ENCODE measurements at regions not wholly inside any gene's neighbourhood (a gene's known extent, or its start where the extent isn't known, plus 50 kb on each side); places are given as distances from the start of the nearest gene placed in this dataset.

DNA sequence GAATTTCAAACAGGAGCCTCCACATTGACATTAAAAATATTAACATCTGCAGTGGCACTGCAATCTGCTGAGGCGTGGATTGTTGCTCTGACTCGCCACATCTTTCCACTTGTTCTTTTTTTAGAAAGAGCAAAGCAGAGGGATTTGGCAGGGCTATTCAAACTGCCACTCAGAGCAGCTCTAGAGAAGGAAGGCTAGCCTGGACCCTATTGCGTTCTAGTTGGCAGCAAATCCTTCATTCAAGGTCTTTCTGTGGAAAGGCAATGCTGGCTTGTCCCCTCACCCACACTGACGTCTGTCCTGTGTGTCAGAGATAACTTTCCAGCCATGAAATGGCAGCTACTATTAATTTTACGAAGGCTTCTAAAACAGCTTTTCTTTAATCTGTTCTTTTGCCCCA, 483.2 kb upstream of the SGO1 start:
- ChIA-PET POLR2A (no interaction called here), CTCF (no interaction called here)
- H3K27me3 ChIP-seq (ENCODE audit: control insufficient read depth, insufficient read depth, low read length) = no peaks in the 10 kb centered on the region
- intact Hi-C loops (cut with micrococcal nuclease; ENCODE audit: unreplicated experiment) (no loop called here), in situ Hi-C loops (cut with HindIII; ENCODE audit: low pct_unique_long_range_greater_than_20kb, low sequenced_read_pairs) (no loop called here)
- no peak for TF ChIP-seq POLR2AphosphoS5 (IDR thresholded peaks at IDR 0.05; ENCODE audit: low read depth, low read length)
- H3K27ac ChIP-seq (ENCODE audit: low read length) = no peak overlapping the region
- H3K4me3 ChIP-seq (ENCODE audit: low read depth in 2 of 2, low read length in 2 of 2) = no peak overlapping the region
- no TSS peak for BruUV-seq (replicated peaks)
- no peaks in the 10 kb centered on the region for H3K9me3 ChIP-seq (ENCODE audit: control insufficient read depth, insufficient read depth, low read depth, low read length)
- H3K36me3 ChIP-seq (ENCODE audit: control insufficient read depth, insufficient read depth, low read length) = no peaks in the 10 kb centered on the region
- DNase-seq (ENCODE audit: low read depth, low spot score) (no peak), ATAC-seq (no peak)
- H3K4me1 ChIP-seq (ENCODE audit: control insufficient read depth, insufficient read depth, low read length) = no peaks in the 10 kb centered on the region

DNA sequence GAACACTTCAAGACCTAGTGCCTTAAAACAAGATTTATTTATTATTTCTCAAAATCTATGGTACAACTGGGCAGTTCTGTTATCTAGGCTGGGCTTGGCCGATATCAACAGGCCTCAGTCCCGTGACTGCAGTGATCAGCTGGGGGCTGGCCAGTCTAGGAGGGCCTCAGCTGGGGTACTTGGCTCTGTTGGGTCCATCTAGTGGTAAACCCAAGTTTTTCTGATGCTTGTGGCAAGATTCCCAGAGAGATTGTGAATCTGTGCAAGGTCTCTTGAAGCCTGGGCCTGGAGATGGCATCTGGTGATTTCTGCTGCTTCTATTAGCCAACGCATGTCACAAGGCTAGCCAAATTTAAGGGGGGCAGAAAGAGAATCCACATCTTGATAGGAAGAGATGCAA, 482.4 kb upstream of the SGO1 start:
- ChIA-PET CTCF (no interaction called here), POLR2A (no interaction called here)
- no peak overlapping the region for H3K27ac ChIP-seq (ENCODE audit: low read length)
- no peaks in the 10 kb centered on the region for H3K9me3 ChIP-seq (ENCODE audit: control insufficient read depth, insufficient read depth, low read depth, low read length)
- H3K4me1 ChIP-seq (ENCODE audit: control insufficient read depth, insufficient read depth, low read length) = no peaks in the 10 kb centered on the region
- H3K36me3 ChIP-seq (ENCODE audit: control insufficient read depth, insufficient read depth, low read length) = no peaks in the 10 kb centered on the region
- no peak overlapping the region for H3K4me3 ChIP-seq (ENCODE audit: low read depth in 2 of 2, low read length in 2 of 2)
- BruUV-seq (replicated peaks) = no TSS peak
- in situ Hi-C loops (cut with HindIII; ENCODE audit: low pct_unique_long_range_greater_than_20kb, low sequenced_read_pairs) (no loop called here), intact Hi-C loops (cut with micrococcal nuclease; ENCODE audit: unreplicated experiment) (no loop called here)
- no peaks in the 10 kb centered on the region for H3K27me3 ChIP-seq (ENCODE audit: control insufficient read depth, insufficient read depth, low read length)
- ATAC-seq (no peak), DNase-seq (ENCODE audit: low read depth, low spot score) (no peak)
- TF ChIP-seq POLR2AphosphoS5 (IDR thresholded peaks at IDR 0.05; ENCODE audit: low read depth, low read length) = no peak
- TF ChIP-seq, protein P1, sequence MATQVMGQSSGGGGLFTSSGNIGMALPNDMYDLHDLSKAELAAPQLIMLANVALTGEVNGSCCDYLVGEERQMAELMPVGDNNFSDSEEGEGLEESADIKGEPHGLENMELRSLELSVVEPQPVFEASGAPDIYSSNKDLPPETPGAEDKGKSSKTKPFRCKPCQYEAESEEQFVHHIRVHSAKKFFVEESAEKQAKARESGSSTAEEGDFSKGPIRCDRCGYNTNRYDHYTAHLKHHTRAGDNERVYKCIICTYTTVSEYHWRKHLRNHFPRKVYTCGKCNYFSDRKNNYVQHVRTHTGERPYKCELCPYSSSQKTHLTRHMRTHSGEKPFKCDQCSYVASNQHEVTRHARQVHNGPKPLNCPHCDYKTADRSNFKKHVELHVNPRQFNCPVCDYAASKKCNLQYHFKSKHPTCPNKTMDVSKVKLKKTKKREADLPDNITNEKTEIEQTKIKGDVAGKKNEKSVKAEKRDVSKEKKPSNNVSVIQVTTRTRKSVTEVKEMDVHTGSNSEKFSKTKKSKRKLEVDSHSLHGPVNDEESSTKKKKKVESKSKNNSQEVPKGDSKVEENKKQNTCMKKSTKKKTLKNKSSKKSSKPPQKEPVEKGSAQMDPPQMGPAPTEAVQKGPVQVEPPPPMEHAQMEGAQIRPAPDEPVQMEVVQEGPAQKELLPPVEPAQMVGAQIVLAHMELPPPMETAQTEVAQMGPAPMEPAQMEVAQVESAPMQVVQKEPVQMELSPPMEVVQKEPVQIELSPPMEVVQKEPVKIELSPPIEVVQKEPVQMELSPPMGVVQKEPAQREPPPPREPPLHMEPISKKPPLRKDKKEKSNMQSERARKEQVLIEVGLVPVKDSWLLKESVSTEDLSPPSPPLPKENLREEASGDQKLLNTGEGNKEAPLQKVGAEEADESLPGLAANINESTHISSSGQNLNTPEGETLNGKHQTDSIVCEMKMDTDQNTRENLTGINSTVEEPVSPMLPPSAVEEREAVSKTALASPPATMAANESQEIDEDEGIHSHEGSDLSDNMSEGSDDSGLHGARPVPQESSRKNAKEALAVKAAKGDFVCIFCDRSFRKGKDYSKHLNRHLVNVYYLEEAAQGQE (IDR thresholded peaks at IDR 0.05; ENCODE audit: insufficient read depth in 1 of 2, low read depth in 2 of 2, low read length in 1 of 2) = no peak
- no peak for TF ChIP-seq TCF7L2 (IDR thresholded peaks at IDR 0.05; ENCODE audit: low read depth, low read length)
- TF ChIP-seq, protein P2, sequence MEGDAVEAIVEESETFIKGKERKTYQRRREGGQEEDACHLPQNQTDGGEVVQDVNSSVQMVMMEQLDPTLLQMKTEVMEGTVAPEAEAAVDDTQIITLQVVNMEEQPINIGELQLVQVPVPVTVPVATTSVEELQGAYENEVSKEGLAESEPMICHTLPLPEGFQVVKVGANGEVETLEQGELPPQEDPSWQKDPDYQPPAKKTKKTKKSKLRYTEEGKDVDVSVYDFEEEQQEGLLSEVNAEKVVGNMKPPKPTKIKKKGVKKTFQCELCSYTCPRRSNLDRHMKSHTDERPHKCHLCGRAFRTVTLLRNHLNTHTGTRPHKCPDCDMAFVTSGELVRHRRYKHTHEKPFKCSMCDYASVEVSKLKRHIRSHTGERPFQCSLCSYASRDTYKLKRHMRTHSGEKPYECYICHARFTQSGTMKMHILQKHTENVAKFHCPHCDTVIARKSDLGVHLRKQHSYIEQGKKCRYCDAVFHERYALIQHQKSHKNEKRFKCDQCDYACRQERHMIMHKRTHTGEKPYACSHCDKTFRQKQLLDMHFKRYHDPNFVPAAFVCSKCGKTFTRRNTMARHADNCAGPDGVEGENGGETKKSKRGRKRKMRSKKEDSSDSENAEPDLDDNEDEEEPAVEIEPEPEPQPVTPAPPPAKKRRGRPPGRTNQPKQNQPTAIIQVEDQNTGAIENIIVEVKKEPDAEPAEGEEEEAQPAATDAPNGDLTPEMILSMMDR (IDR thresholded peaks at IDR 0.05) = no peak
- no peak for TF ChIP-seq SIN3A (IDR thresholded peaks at IDR 0.05; ENCODE audit: borderline replicate concordance, insufficient read depth, low read depth, low read length)

DNA sequence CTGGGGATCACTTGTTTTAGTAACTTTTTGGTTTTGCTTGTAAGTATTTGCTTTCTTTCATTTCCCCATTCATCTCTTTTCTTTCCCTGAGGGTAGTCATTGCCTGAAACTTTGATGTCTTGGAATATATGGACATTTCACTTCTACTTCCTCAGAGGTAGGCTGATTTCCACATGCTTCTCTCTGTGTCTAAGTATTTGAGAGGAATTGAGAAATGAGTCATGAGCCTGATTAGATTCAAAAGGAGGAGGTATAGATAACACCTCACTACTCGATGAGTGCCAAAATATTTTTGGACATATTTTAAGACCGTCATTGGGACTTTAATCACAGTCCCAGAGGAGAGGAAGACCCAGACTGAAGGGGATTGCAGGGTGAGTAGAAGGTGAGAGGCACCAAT, 480.1 kb upstream of the SGO1 start:
- intact Hi-C loops (cut with micrococcal nuclease; ENCODE audit: unreplicated experiment) (no loop called here), in situ Hi-C loops (cut with HindIII; ENCODE audit: low pct_unique_long_range_greater_than_20kb, low sequenced_read_pairs) (no loop called here)
- TF ChIP-seq TCF7L2 (IDR thresholded peaks at IDR 0.05; ENCODE audit: low read depth, low read length) (no peak), SIN3A (IDR thresholded peaks at IDR 0.05; ENCODE audit: borderline replicate concordance, insufficient read depth, low read depth, low read length) (no peak), POLR2AphosphoS5 (IDR thresholded peaks at IDR 0.05; ENCODE audit: low read depth, low read length) (no peak)
- TF ChIP-seq, protein P1 (IDR thresholded peaks at IDR 0.05; ENCODE audit: insufficient read depth in 1 of 2, low read depth in 2 of 2, low read length in 1 of 2) = no peak
- TF ChIP-seq, protein P2 (IDR thresholded peaks at IDR 0.05) = no peak
- no peak overlapping the region for H3K27ac ChIP-seq (ENCODE audit: low read length)
- ChIA-PET CTCF (no interaction called here), POLR2A (no interaction called here)
- no peak for ATAC-seq
- H3K9me3 ChIP-seq (ENCODE audit: control insufficient read depth, insufficient read depth, low read depth, low read length) = no peaks in the 10 kb centered on the region
- no peak overlapping the region for H3K4me3 ChIP-seq (ENCODE audit: low read depth in 2 of 2, low read length in 2 of 2)
- H3K27me3 ChIP-seq (ENCODE audit: control insufficient read depth, insufficient read depth, low read length) = no peaks in the 10 kb centered on the region
- no TSS peak for BruUV-seq (replicated peaks)
- no peak for DNase-seq (ENCODE audit: low read depth, low spot score)
- H3K4me1 ChIP-seq (ENCODE audit: control insufficient read depth, insufficient read depth, low read length) = no peaks in the 10 kb centered on the region
- no peaks in the 10 kb centered on the region for H3K36me3 ChIP-seq (ENCODE audit: control insufficient read depth, insufficient read depth, low read length)

All from Panc1 (cell line).